ENCODE measurements at regions not wholly inside any gene's neighbourhood (a gene's known extent, or its start where the extent isn't known, plus 50 kb on each side); places are given as distances from the start of the nearest gene placed in this dataset.
"Not testable (repeated sequence)": the region's sequence is repeated elsewhere in the genome, so short reads cannot be mapped to it uniquely, and the experiment has no call there.

DNA sequence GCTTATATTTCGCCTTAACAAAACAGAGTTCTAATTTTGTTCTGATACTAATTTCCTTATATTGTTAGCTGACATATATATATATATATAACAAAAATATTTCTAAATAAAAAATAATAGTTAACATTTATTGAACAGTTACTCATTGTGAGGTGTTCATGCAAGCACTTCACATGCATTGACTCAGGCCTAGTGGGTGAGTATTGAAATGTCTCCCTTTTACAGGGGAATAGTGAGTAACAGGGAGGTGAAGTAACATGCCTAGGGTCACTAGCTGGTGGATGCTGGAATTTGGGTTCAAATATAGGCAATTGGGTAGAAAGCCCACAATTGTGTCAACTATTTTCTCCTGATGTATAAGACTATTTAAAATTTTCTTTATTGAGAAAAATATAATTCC is 102.6 kb upstream of the ZPLD1 start:
- no peak for DNase-seq (ENCODE audit: low read depth)

DNA sequence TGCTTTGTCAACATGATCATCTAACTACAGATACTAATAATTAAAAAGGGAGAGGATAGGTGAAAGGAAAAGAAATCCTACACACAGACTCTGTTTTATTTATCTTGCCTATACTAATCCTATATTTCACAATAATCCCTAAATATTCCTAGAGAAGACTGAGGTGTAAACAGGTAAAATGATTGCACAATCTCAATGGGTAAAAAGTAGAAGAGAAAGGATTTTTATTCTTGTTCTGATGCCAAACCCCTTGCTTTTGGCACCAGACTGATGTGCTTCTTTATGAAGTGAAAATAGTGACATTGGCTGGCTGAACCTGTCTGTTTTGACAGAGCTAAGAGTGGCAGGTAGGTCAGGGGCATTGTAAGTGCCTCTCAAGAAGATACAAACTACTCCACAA is 101.9 kb upstream of the ZPLD1 start:
- no peak for DNase-seq (ENCODE audit: low read depth)

DNA sequence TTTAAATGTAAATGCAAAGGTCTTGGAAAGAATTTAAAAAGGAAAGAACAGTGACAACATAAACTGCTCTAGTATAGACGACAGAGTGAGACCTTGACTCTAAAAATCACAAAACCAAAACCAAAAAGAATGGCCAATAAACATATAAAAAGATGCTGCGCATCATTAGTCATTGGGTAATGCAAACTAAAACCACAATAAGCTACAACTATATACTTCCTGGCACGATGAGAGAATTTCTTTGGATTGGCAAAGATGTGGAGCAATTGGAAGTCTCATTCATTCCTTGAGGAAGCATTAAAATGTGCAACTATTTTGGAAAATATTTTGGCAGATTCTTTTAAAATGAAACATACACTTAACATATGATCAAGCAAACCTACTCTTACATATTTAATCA is 98.7 kb upstream of the ZPLD1 start:
- no peak for DNase-seq (ENCODE audit: low read depth)

DNA sequence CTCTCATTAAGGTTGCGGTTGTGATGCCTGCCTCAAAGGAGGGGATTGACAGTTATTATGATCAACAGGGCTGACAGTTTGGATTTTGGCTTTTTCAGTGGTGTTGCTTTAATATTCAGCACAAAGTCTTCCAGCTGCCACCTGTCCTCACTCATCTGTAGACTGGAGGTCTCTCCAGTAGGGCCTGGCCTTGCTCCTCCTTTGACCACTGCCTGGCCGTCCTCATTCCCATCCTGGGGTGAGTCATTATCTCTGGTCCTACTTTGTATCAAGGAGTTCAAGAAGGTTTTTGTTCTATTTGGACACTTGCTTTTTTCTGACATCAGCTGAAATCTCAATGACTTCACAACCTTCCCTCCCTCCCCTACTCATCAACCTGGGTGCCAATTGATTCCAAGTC is 95.1 kb upstream of the ZPLD1 start:
- no peak for DNase-seq (ENCODE audit: low read depth)

DNA sequence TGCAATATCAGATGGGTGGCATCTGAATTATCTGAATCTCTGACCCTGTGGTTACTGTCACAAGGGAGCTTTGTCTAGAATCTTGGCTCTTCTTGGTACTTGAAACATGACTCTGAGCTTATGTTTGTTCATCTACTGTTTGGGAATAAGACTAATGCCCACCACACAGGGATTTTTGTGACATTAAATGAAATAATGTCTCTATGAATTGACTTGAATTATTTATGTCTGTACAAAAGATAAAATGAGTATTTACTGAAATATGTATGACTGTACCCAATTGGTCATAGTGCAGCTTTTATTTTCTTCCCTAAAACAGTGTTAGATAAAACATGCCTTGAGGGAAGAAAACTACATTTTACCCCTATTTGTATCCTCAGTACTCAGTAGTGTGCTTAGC is 87.9 kb upstream of the ZPLD1 start:
- DNase-seq (ENCODE audit: low read depth), result no peak

DNA sequence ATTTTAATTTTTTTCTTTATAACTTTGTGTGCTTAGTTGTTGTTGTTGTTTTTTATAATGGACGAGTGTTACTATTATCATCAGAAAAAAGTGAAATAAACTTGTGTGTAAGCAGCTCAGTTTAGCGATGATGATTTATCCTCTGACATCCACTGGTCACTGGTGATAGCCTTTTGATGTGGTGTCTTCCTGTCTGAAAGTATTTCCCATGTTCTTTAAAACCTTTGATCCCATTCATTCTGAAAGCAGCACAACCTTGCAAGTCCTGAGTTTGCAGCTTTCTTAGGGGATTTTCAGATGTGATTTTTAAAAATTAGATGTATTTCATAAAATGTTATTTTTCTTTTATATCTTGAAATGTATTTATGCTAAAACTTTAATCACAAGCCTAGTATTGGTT is 85.9 kb upstream of the ZPLD1 start:
- no peak for DNase-seq (ENCODE audit: low read depth)

DNA sequence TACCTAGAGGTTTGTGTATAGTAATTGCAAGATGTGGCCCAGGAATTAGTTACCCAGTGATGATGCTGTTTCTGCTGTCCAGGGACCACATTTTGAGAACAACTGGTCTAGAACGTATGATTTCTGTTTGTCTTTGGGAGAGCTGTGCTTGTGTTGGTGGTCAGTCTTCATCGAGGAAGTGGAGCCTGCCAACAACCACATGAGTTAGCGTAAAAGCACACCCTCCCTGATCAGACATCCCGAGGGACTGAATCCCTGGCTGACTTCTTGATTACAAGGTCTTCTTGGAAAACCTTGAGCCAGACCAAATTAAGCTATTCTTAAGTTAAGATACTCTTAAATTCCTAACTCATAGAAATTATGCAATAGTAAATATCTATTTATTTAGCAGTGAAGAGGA is 81.7 kb upstream of the ZPLD1 start:
- no peak for DNase-seq (ENCODE audit: low read depth)

DNA sequence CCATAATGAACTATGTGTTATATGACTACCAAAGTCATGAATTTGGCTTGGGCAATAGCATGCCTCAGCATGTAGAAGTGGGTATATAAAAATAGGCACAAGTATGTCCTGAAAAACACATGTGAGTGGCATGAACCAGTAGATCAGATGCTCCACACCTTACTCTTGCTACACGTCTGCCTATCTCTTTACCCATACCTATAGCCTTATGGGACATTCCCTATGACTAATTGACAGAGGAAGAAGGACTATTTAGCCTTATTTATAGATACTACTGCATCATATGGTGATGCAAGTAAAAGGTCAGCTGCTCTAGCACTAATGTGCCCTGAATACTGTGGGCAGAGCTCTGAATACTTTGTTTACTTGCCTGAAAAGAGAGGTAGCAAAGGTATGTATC is 81.0 kb upstream of the ZPLD1 start:
- DNase-seq (ENCODE audit: low read depth), result no peak

DNA sequence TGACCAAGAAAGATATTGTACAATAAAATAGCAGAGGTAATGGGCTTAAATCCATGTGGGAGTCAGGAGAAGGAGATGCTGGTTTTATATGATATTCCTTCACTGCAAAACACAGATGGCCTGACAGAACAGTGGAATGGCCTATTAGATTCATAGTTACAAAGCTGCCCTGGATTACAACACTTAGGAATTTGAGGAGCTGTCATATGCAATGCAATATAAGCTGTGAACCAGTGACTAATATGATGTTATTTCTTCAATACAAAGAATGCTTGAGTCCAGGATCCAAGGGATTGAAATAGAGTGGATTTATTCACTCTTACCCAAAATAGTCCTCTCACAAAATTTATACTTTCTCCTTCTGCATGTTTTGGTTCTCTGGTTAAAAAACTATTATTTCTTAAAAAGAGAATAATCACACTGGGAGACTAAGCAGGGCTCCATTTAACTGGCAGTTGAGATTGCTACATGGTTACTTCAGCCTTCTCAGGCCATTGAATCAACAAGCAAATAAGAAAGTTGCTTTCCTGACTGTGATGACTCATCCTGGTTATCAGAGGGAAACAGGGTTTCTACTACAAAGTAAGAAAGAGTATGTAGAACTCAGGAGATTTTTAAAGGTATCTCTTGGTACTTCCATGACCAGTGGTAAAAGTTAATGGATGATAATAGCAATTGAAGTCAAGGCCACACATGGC is 79.8 kb upstream of the ZPLD1 start:
- no peak for DNase-seq (ENCODE audit: low read depth)

DNA sequence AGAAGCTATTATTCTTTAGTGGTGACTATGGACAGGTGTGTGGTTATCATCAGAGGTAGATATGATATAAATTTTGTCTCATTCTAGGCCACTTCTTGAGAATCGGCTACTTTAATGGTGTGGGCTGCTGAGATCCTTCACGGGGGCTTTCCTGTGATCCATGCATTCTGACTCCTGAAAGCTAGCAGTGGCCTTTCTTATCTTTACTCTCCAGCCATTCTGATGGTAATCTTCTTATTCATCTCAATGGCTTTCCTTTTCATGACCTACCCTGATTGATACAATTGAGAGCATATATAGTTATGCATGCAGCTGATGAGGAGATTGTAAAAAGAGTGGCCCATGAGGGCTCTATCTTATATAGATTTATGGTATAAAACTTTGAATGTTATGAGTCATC is 78.3 kb upstream of the ZPLD1 start:
- no peak for DNase-seq (ENCODE audit: low read depth)

DNA sequence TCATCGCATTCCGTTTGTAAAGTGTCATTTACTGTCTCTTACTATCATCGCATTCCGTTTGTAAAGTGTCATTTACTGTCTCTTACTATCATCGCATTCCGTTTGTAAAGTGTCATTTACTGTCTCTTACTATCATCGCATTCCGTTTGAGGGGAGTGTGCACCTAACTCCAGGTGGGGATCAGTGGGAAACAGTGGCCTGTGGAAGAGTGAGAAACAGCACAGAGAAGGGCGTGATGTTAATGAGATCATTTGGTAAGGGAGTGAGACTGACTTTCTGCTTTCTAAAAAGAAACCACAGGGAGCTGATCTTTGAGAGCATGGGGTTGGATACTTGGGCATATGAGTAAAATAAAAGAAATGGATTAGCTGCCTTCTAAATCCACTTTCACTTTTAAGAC is 77.5 kb upstream of the ZPLD1 start:
- DNase-seq (ENCODE audit: low read depth), result not testable (repeated sequence)

DNA sequence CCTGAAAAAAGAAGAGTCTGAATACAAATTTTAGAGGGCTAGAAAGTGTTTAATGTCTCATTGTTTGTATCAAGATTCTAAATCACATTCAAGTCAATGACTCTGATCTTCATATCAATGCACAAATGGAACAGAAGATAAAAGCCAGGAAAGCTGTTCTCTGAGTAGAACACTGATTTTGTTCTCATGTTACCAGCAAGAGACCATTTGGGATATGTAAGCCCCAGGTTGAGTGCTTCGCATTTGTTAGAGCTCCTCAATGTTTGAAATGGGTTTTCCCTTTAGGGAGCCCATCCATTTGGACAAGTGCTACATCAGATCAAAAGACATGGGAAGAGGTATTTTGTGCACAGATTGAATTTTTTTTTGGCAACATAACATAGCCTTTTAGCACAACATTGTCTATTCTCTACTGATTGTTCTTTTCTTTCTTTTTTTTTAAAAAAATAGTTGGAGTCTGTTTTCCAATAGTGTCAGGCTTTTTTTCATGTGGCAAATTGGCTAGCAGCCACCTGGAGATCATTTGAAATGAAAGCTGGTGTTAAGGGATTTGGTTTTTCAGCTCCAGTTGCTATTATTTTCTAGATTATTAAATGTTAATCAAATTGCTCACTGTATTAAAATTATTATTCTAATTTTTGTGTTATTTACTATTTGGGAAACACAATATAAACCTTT is 74.5 kb upstream of the ZPLD1 start:
- no peak for DNase-seq (ENCODE audit: low read depth)

DNA sequence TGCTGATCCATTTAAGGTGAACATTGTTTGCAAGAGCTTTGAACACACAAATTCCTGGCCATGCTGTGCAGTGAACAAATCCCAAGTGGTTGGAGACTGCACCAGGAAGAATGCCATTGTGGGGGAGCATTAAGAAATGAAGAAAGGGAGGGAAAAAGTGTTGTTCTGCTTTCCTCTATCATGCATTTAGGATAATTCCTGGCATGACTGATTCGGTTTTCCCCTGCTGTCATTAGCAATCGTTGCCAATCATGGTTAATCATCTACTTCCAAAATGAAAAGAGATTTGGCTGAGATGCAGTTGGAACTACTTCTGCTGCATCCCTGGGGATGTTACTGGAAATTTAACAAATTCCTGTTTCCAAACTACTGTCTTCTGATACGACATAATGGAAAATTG is 73.7 kb upstream of the ZPLD1 start:
- no peak for DNase-seq (ENCODE audit: low read depth)

DNA sequence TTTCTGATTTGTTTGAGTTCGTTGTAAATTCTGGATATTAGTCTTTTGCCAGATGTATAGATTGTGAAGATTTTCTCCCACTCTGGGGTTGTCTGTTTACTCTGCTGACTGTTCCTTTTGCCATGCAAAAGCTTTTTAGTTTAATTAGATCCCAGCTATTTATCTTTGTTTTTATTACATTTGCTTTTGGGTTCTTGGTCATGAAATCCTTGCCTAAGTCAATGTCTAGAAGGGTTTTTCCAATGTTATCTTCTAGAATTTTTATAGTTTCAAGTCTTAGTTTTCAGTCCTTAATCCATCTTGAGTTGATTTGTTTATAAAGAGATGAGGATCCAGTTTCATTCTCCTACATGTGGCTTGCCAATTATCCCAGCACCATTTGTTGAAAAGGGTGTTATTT is 68.7 kb upstream of the ZPLD1 start:
- not testable (repeated sequence) for DNase-seq (ENCODE audit: low read depth)

DNA sequence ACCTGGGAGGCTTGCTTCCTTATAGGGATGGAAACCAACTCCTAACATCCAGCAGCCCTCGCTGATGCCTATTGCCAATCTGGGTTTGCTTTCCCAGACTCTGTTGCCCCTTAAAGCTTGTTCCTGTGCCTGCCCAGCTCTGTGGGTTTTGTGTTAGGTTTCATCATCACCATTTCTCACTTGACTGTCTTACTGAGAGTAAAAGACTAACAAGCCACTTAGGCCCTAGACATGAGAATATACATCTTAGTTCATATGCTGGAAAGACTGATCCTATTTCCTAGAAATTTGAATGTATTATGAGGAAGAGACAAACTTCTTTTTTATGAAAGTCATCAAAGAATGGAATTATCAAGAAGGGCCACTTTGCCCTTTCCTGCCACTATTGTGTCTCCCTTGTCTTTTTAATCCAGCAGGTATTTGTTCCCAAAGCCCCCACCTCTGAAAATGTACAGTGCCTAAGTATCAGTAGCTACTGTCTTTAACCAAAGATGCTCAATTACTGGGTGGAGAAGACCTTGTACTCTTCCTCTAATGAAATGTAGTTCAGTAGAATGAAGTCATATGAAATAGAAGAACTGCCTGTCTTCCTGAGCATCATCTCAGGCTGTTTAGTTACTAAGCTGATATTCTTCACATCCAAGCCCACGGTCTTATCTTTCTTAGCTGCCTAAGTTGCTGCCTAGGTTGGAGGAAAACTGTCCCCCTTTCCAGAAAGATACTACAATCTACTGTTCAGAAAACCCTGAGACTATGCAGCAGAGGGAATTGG is 59.8 kb upstream of the ZPLD1 start:
- no peak for DNase-seq (ENCODE audit: low read depth)

DNA sequence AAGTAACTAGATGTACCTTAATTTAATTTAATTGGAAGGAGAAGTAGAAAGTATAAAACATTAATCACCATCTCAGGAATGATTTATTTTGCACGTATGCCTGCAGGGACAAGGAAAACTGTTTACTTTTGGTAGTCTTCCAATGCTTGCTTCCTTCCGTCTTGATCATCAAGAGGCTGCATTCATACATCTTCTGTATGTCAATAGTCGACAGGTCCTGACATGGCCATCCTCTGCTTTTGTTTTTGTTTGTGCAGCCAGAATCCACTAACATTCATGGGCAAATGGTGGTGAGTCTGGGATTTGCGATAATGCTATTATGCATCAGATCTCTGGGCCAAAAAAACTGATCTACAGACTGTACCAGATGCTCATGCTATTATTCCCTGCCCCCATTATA is 56.6 kb upstream of the ZPLD1 start:
- DNase-seq (ENCODE audit: low read depth), result no peak

DNA sequence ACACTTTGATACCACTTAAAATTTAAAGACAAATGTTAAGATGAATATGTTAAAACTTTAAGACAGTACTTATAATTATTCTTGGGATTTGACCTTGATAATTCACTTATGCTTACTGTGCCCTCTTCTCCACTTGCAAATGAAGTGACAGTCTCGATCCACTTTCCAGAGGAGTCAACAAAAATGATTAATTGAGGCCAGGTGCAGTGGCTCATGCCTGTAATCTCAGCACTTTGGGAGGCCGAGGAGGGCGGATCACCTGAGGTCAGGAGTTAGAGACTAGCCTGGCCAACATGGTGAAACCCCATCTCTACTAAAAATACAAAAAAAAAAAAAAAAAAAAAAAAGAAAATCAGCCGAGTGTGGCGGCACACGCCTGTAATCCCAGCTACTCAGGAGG is 52.6 kb upstream of the ZPLD1 start:
- DNase-seq (ENCODE audit: low read depth), result not testable (repeated sequence)
